HEK293T (cell line): ENCODE measurements at regions not wholly inside any gene's neighbourhood (a gene's known extent, or its start where the extent isn't known, plus 50 kb on each side); places are given as distances from the start of the nearest gene placed in this dataset.

Source experiments
- ARNT ChIP-seq: fragments of 450-650 bp; IDR thresholded peaks from 2 replicates; pipeline ENCODE4 v1.6.1; 2017; ENCODE audit warnings: mild to moderate bottlenecking
- BHLHE40 ChIP-seq: fragments of 450-650 bp; IDR thresholded peaks from 2 replicates; pipeline ENCODE4 v1.6.1; 2016; ENCODE audit warnings: mild to moderate bottlenecking, moderate library complexity, borderline replicate concordance
- CTBP1 ChIP-seq: fragments of 450-650 bp; IDR thresholded peaks from 2 replicates; pipeline ENCODE4 v1.6.1; 2016; ENCODE audit warnings: borderline replicate concordance
- ELF4 ChIP-seq: fragments of 450-650 bp; IDR thresholded peaks from 2 replicates; pipeline ENCODE4 v1.6.1; 2017; ENCODE audit warnings: antibody characterized with exemption
- FOXA1 ChIP-seq: fragments of 450-650 bp; IDR thresholded peaks from 2 replicates; pipeline ENCODE4 v1.6.1; 2016; ENCODE audit warnings: mild to moderate bottlenecking
- FOXK2 ChIP-seq: fragments of 450-650 bp; IDR thresholded peaks from 2 replicates; pipeline ENCODE4 v1.6.1; 2016; ENCODE audit warnings: mild to moderate bottlenecking
- HDGF ChIP-seq: fragments of 450-650 bp; IDR thresholded peaks from 2 replicates; pipeline ENCODE4 v1.6.1; 2017; ENCODE audit warnings: antibody characterized with exemption, borderline replicate concordance
- L3MBTL2 ChIP-seq: fragments of 450-650 bp; conservative IDR thresholded peaks from 2 replicates; pipeline ENCODE4 v1.6.1; 2016; ENCODE audit warnings: mild to moderate bottlenecking
- PKNOX1 ChIP-seq: fragments of 450-650 bp; IDR thresholded peaks from 2 replicates; pipeline ENCODE4 v1.6.1; 2016
- SP1 ChIP-seq: fragments of 450-650 bp; IDR thresholded peaks from 2 replicates; pipeline ENCODE4 v1.6.1; 2017
- TARDBP ChIP-seq: fragments of 450-650 bp; IDR thresholded peaks from 2 replicates; pipeline ENCODE4 v1.6.1; 2016

GRCh38 chr1:10888791-10889649 lies 92.6 kb upstream of the CASZ1 start:
- TF ChIP-seq CTBP1 (no peak), PKNOX1 (no peak), ARNT (no peak), FOXK2 (no peak), HDGF (no peak), L3MBTL2 (no peak), SP1 (no peak), BHLHE40 (no peak), ELF4 (no peak), FOXA1 (no peak), TARDBP (no peak)
